Astrocyte (in vitro differentiated cells and primary cell): ENCODE measurements at regions not wholly inside any gene's neighbourhood (a gene's known extent, or its start where the extent isn't known, plus 50 kb on each side); places are given as distances from the start of the nearest gene placed in this dataset.

Experiments
- EZH2 ChIP-seq: IDR thresholded peaks from 2 replicates; pipeline ENCODE4 v1.6.1; 2012; ENCODE audit warnings: mild to moderate bottlenecking, low read length, inconsistent platforms; ENCODE audit not compliant: insufficient read depth
- TF ChIP-seq, protein P1 (sequence below): IDR thresholded peaks from 2 replicates; pipeline ENCODE4 v1.5.1; 2011; ENCODE audit warnings: low read depth, mild to moderate bottlenecking, inconsistent platforms, low read length, moderate library complexity; ENCODE audit not compliant: insufficient read depth

DNA sequence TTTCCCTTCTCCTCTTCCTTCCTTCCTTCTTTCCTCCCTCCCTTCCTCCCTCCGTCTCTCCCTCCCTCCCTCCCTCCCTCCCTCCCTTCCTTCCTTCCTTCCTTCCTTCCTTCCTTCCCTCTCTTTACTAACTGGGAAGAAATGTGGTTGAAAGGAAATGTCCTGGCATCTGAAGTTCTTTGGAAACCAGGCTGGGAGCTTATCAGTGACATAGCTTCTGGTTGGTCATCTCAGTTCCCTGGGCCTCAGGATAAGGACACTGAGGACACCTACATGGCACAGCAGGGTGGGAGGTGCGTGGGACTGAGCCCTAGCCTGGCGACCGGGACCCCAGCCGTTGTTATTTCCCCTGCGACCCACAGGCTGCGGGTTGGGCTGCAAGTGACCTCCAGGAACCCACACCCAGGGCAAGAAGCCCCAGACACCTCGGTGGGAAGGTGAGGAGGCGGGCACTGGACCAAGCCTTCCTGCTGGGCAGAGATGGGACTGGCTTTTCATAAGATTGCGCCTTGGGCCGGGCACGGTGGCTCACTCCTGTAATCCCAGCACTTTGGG, 1486.5 kb downstream of the TBC1D22A start:
- TF ChIP-seq, protein P1, sequence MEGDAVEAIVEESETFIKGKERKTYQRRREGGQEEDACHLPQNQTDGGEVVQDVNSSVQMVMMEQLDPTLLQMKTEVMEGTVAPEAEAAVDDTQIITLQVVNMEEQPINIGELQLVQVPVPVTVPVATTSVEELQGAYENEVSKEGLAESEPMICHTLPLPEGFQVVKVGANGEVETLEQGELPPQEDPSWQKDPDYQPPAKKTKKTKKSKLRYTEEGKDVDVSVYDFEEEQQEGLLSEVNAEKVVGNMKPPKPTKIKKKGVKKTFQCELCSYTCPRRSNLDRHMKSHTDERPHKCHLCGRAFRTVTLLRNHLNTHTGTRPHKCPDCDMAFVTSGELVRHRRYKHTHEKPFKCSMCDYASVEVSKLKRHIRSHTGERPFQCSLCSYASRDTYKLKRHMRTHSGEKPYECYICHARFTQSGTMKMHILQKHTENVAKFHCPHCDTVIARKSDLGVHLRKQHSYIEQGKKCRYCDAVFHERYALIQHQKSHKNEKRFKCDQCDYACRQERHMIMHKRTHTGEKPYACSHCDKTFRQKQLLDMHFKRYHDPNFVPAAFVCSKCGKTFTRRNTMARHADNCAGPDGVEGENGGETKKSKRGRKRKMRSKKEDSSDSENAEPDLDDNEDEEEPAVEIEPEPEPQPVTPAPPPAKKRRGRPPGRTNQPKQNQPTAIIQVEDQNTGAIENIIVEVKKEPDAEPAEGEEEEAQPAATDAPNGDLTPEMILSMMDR, result no peak
- no peak for TF ChIP-seq EZH2
